Smooth muscle cell (in vitro differentiated cells): ENCODE measurements at regions not wholly inside any gene's neighbourhood (a gene's known extent, or its start where the extent isn't known, plus 50 kb on each side); places are given as distances from the start of the nearest gene placed in this dataset.
A peak's percentile ranks its signal among the peaks of the same experiment; 100 is the strongest.

ENCODE experiments used
- DNase-seq: peaks from one replicate; lab custom pipeline; 2025; ENCODE audit not compliant: unreplicated experiment; lab: John Stamatoyannopoulos, UW
- H2AFZ ChIP-seq: fragments of 200-600 bp; sonication (generic); 2 replicates; pipeline ENCODE4 v1.6.0; 2016; ENCODE audit warnings: antibody characterized with exemption, low read depth, mild to moderate bottlenecking
- H3F3A ChIP-seq: fragments of 200-600 bp; sonication (generic); 2 replicates; pipeline ENCODE4 v1.6.0; 2017; ENCODE audit warnings: antibody characterized with exemption, low read depth
- H3K27ac ChIP-seq: fragments of 200-600 bp; sonication (generic); 2 replicates; pipeline ENCODE4 v1.5.1; 2016; ENCODE audit warnings: low read depth, mild to moderate bottlenecking
- H3K27me3 ChIP-seq: fragments of 200-600 bp; sonication (generic); 2 replicates; pipeline ENCODE4 v1.6.1; 2016; ENCODE audit warnings: low read depth, mild to moderate bottlenecking
- H3K36me3 ChIP-seq: fragments of 200-600 bp; sonication (generic); 2 replicates; pipeline ENCODE4 v1.5.1; 2016; ENCODE audit warnings: low read depth
- H3K4me1 ChIP-seq: fragments of 200-600 bp; sonication (generic); 2 replicates; pipeline ENCODE4 v1.5.1; 2016; ENCODE audit warnings: low read depth
- H3K4me2 ChIP-seq: fragments of 200-600 bp; sonication (generic); 2 replicates; pipeline ENCODE4 v1.6.0; 2016; ENCODE audit warnings: mild to moderate bottlenecking
- H3K4me3 ChIP-seq: fragments of 200-600 bp; sonication (generic); 2 replicates; pipeline ENCODE4 v1.5.1; 2016; ENCODE audit warnings: mild to moderate bottlenecking
- H3K79me2 ChIP-seq: fragments of 200-600 bp; sonication (generic); 2 replicates; pipeline ENCODE4 v1.6.0; 2016; ENCODE audit warnings: low read depth, mild to moderate bottlenecking
- H3K9ac ChIP-seq: fragments of 200-600 bp; sonication (generic); 2 replicates; pipeline ENCODE4 v1.6.0; 2016; ENCODE audit warnings: low read depth
- H3K9me3 ChIP-seq: fragments of 200-600 bp; sonication (generic); replicated peaks from 2 replicates; pipeline ENCODE4 v1.5.1; 2016; ENCODE audit warnings: low read depth
- H4K20me1 ChIP-seq: fragments of 200-600 bp; sonication (generic); 2 replicates; pipeline ENCODE4 v1.6.0; 2016; ENCODE audit warnings: low read depth
- CTCF ChIP-seq: fragments of 200-600 bp; sonication (generic); IDR thresholded peaks from 2 replicates; pipeline ENCODE4 v1.5.1; 2017; ENCODE audit warnings: borderline replicate concordance, mild to moderate bottlenecking, antibody characterized with exemption; ENCODE audit not compliant: insufficient read depth, poor library complexity, severe bottlenecking
- WGBS: methylation state at CpG from one replicate; pipeline ENCODE4 v1.1.7; 2016; ENCODE audit warnings: low lambda C conversion rate; 5-methylcytosine and 5-hydroxymethylcytosine counted together

- Histone ChIP-seq H3K4me1 (no peaks in the 10 kb centered on the region), H4K20me1 (no peaks in the 10 kb centered on the region), H3K27ac (no peak overlapping the region), H3K9me3 (no peaks in the 10 kb centered on the region), H3K4me2 (no peak overlapping the region), H3F3A (no peaks in the 10 kb centered on the region), H3K27me3 (no peaks in the 10 kb centered on the region), H3K79me2 (no peaks in the 10 kb centered on the region), H3K9ac (no peak overlapping the region), H3K36me3 (no peaks in the 10 kb centered on the region), H3K4me3 (no peak overlapping the region), H2AFZ (no peak overlapping the region)
- DNase-seq, result no peak
- no peak for TF ChIP-seq CTCF
Measured at GRCh38 chr1:170332801-170333200, 187.0 kb downstream of the NTMT2 start.

GRCh38 chr1:170337413-170337994 lies 191.7 kb downstream of the NTMT2 start:
- 91% methylated on average over 6 of the region's 6 CpGs for WGBS
- no peaks in the 10 kb centered on the region for H3K36me3 ChIP-seq
- no peak overlapping the region for H3K4me3 ChIP-seq
- no peak for DNase-seq
- H3K9me3 ChIP-seq, result no peaks in the 10 kb centered on the region
- no peak overlapping the region for H3K27ac ChIP-seq
- peak overlapping the region; percentile 38 for H2AFZ ChIP-seq
- no peaks in the 10 kb centered on the region for H4K20me1 ChIP-seq
- no peaks in the 10 kb centered on the region for H3K27me3 ChIP-seq
- no peaks in the 10 kb centered on the region for H3K79me2 ChIP-seq
- H3K4me1 ChIP-seq, result no peaks in the 10 kb centered on the region
- no peak overlapping the region for H3K9ac ChIP-seq
- H3K4me2 ChIP-seq, result no peak overlapping the region
- TF ChIP-seq CTCF, result no peak
- H3F3A ChIP-seq, result no peaks in the 10 kb centered on the region

- Histone ChIP-seq H3K36me3 (no peaks in the 10 kb centered on the region), H2AFZ (no peak overlapping the region), H3K79me2 (no peaks in the 10 kb centered on the region), H3K4me1 (no peaks in the 10 kb centered on the region), H3K9me3 (no peaks in the 10 kb centered on the region), H3K9ac (peak overlapping the region; percentile 41), H4K20me1 (no peaks in the 10 kb centered on the region), H3K4me2 (no peak overlapping the region), H3K4me3 (no peak overlapping the region), H3F3A (no peaks in the 10 kb centered on the region), H3K27ac (peak overlapping the region; percentile 76), H3K27me3 (no peaks in the 10 kb centered on the region)
- TF ChIP-seq CTCF, result no peak
- DNase-seq, result no peak
- WGBS, result 97% methylated on average over 2 of the region's 2 CpGs
Measured at GRCh38 chr1:170339534-170339933, 192.4 kb upstream of the GORAB start.

GRCh38 chr1:170340308-170340707 lies 191.7 kb upstream of the GORAB start:
- Histone ChIP-seq H3K4me2 (peak overlapping the region; percentile 39), H3K36me3 (no peaks in the 10 kb centered on the region), H3F3A (no peaks in the 10 kb centered on the region), H3K4me3 (no peak overlapping the region), H2AFZ (no peak overlapping the region), H3K4me1 (no peaks in the 10 kb centered on the region), H4K20me1 (no peaks in the 10 kb centered on the region), H3K79me2 (no peaks in the 10 kb centered on the region), H3K9me3 (no peaks in the 10 kb centered on the region), H3K27me3 (no peaks in the 10 kb centered on the region), H3K9ac (peak overlapping the region; percentile 44), H3K27ac (peak overlapping the region; percentile 78)
- no peak for TF ChIP-seq CTCF
- DNase-seq, result no peak
- WGBS, result 0% methylated on average over 2 of the region's 2 CpGs
